ENCODE measurements at regions not wholly inside any gene's neighbourhood (a gene's known extent, or its start where the extent isn't known, plus 50 kb on each side); places are given as distances from the start of the nearest gene placed in this dataset.

- no peak for TF ChIP-seq SMAD4 (CRISPR knock-in tag; IDR thresholded peaks at IDR 0.05)
- no peak for TF ChIP-seq KAT7 (CRISPR knock-in tag; IDR thresholded peaks at IDR 0.05; ENCODE audit: borderline replicate concordance)
- no peak for TF ChIP-seq FOXJ3 (CRISPR knock-in tag; IDR thresholded peaks at IDR 0.05; ENCODE audit: borderline replicate concordance)
- TF ChIP-seq CREB1 (CRISPR knock-in tag; IDR thresholded peaks at IDR 0.05): no peak
- TF ChIP-seq, protein P1, sequence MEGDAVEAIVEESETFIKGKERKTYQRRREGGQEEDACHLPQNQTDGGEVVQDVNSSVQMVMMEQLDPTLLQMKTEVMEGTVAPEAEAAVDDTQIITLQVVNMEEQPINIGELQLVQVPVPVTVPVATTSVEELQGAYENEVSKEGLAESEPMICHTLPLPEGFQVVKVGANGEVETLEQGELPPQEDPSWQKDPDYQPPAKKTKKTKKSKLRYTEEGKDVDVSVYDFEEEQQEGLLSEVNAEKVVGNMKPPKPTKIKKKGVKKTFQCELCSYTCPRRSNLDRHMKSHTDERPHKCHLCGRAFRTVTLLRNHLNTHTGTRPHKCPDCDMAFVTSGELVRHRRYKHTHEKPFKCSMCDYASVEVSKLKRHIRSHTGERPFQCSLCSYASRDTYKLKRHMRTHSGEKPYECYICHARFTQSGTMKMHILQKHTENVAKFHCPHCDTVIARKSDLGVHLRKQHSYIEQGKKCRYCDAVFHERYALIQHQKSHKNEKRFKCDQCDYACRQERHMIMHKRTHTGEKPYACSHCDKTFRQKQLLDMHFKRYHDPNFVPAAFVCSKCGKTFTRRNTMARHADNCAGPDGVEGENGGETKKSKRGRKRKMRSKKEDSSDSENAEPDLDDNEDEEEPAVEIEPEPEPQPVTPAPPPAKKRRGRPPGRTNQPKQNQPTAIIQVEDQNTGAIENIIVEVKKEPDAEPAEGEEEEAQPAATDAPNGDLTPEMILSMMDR (IDR thresholded peaks at IDR 0.05): no peak
- TF ChIP-seq MAX (CRISPR knock-in tag; IDR thresholded peaks at IDR 0.05): no peak
- TF ChIP-seq ZNF232 (CRISPR knock-in tag; IDR thresholded peaks at IDR 0.05): no peak
- TF ChIP-seq SMAD3 (CRISPR knock-in tag; IDR thresholded peaks at IDR 0.05; ENCODE audit: borderline replicate concordance): no peak
- TF ChIP-seq, protein P2, sequence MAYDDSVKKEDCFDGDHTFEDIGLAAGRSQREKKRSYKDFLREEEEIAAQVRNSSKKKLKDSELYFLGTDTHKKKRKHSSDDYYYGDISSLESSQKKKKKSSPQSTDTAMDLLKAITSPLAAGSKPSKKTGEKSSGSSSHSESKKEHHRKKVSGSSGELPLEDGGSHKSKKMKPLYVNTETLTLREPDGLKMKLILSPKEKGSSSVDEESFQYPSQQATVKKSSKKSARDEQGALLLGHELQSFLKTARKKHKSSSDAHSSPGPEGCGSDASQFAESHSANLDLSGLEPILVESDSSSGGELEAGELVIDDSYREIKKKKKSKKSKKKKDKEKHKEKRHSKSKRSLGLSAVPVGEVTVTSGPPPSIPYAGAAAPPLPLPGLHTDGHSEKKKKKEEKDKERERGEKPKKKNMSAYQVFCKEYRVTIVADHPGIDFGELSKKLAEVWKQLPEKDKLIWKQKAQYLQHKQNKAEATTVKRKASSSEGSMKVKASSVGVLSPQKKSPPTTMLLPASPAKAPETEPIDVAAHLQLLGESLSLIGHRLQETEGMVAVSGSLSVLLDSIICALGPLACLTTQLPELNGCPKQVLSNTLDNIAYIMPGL (CRISPR knock-in tag; IDR thresholded peaks at IDR 0.05): no peak
- TF ChIP-seq ZNF263 (CRISPR knock-in tag; IDR thresholded peaks at IDR 0.05; ENCODE audit: low read depth): no peak
- no peak for TF ChIP-seq NFYB (CRISPR knock-in tag; conservative IDR thresholded peaks at IDR 0.05; ENCODE audit: low read depth)
- TF ChIP-seq, protein P3, sequence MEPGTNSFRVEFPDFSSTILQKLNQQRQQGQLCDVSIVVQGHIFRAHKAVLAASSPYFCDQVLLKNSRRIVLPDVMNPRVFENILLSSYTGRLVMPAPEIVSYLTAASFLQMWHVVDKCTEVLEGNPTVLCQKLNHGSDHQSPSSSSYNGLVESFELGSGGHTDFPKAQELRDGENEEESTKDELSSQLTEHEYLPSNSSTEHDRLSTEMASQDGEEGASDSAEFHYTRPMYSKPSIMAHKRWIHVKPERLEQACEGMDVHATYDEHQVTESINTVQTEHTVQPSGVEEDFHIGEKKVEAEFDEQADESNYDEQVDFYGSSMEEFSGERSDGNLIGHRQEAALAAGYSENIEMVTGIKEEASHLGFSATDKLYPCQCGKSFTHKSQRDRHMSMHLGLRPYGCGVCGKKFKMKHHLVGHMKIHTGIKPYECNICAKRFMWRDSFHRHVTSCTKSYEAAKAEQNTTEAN (CRISPR knock-in tag; IDR thresholded peaks at IDR 0.05): no peak
These were observed 655.4 kb upstream of the ZP4 start for GRCh38 chr1:238546118-238546517.
